ENCODE measurements at regions not wholly inside any gene's neighbourhood (a gene's known extent, or its start where the extent isn't known, plus 50 kb on each side); places are given as distances from the start of the nearest gene placed in this dataset.

- DNase-seq: no peak
- Mint-ChIP-seq H3K36me3 (ENCODE audit: unreplicated experiment) (no peaks in the 10 kb centered on the region), H3K27ac (ENCODE audit: unreplicated experiment) (no peak overlapping the region), H3K27me3 (ENCODE audit: unreplicated experiment) (peaks cover 2% of the 10 kb centered on the region), H3K4me1 (ENCODE audit: low read depth, unreplicated experiment) (no peaks in the 10 kb centered on the region), H3K9me3 (ENCODE audit: unreplicated experiment) (peaks cover 3% of the 10 kb centered on the region), H3K4me3 (ENCODE audit: unreplicated experiment) (no peak overlapping the region)
- TF ChIP-seq CTCF (IDR thresholded peaks at IDR 0.05; ENCODE audit: partially characterized antibody, unreplicated experiment): no peak
Measured at GRCh38 chr10:10663622-10664021, 354.1 kb upstream of the CELF2 start.

- H3K9me3 Mint-ChIP-seq (ENCODE audit: unreplicated experiment): peaks cover 3% of the 10 kb centered on the region
- no peak overlapping the region for H3K27ac Mint-ChIP-seq (ENCODE audit: unreplicated experiment)
- H3K27me3 Mint-ChIP-seq (ENCODE audit: unreplicated experiment): no peaks in the 10 kb centered on the region
- no peak overlapping the region for H3K4me3 Mint-ChIP-seq (ENCODE audit: unreplicated experiment)
- no peaks in the 10 kb centered on the region for H3K36me3 Mint-ChIP-seq (ENCODE audit: unreplicated experiment)
- no peak for TF ChIP-seq CTCF (IDR thresholded peaks at IDR 0.05; ENCODE audit: partially characterized antibody, unreplicated experiment)
- no peaks in the 10 kb centered on the region for H3K4me1 Mint-ChIP-seq (ENCODE audit: low read depth, unreplicated experiment)
- DNase-seq: no peak
Measured at GRCh38 chr10:10665750-10666149, 351.9 kb upstream of the CELF2 start.

- Mint-ChIP-seq H3K4me1 (ENCODE audit: low read depth, unreplicated experiment) (no peaks in the 10 kb centered on the region), H3K4me3 (ENCODE audit: unreplicated experiment) (no peak overlapping the region)
Measured at GRCh38 chr10:10667466-10667865, 350.2 kb upstream of the CELF2 start.

GRCh38 chr10:10676972-10677371 lies 340.7 kb upstream of the CELF2 start:
- no peak overlapping the region for H3K4me3 Mint-ChIP-seq (ENCODE audit: unreplicated experiment)
- no peak for TF ChIP-seq CTCF (IDR thresholded peaks at IDR 0.05; ENCODE audit: partially characterized antibody, unreplicated experiment)
- H3K27me3 Mint-ChIP-seq (ENCODE audit: unreplicated experiment): no peaks in the 10 kb centered on the region
- H3K4me1 Mint-ChIP-seq (ENCODE audit: low read depth, unreplicated experiment): peaks cover 10% of the 10 kb centered on the region
- peaks cover 1% of the 10 kb centered on the region for H3K9me3 Mint-ChIP-seq (ENCODE audit: unreplicated experiment)
- DNase-seq: no peak
- H3K27ac Mint-ChIP-seq (ENCODE audit: unreplicated experiment): no peak overlapping the region
- H3K36me3 Mint-ChIP-seq (ENCODE audit: unreplicated experiment): peaks cover 10% of the 10 kb centered on the region

More at GRCh38 chr10:10667466-10667865, 350.2 kb upstream of the CELF2 start:
- H3K9me3 Mint-ChIP-seq (ENCODE audit: unreplicated experiment): peaks cover 4% of the 10 kb centered on the region
- TF ChIP-seq CTCF (IDR thresholded peaks at IDR 0.05; ENCODE audit: partially characterized antibody, unreplicated experiment): no peak
- no peaks in the 10 kb centered on the region for H3K36me3 Mint-ChIP-seq (ENCODE audit: unreplicated experiment)
- no peaks in the 10 kb centered on the region for H3K27me3 Mint-ChIP-seq (ENCODE audit: unreplicated experiment)
- no peak overlapping the region for H3K27ac Mint-ChIP-seq (ENCODE audit: unreplicated experiment)
- DNase-seq: no peak

- H3K36me3 Mint-ChIP-seq (ENCODE audit: unreplicated experiment): peaks cover 10% of the 10 kb centered on the region
- H3K9me3 Mint-ChIP-seq (ENCODE audit: unreplicated experiment): no peaks in the 10 kb centered on the region
- H3K4me1 Mint-ChIP-seq (ENCODE audit: low read depth, unreplicated experiment): peaks cover 10% of the 10 kb centered on the region
- H3K4me3 Mint-ChIP-seq (ENCODE audit: unreplicated experiment): no peak overlapping the region
- H3K27me3 Mint-ChIP-seq (ENCODE audit: unreplicated experiment): no peaks in the 10 kb centered on the region
- no peak overlapping the region for H3K27ac Mint-ChIP-seq (ENCODE audit: unreplicated experiment)
- peak; percentile 74 for DNase-seq
- peak; percentile 62 for TF ChIP-seq CTCF (IDR thresholded peaks at IDR 0.05; ENCODE audit: partially characterized antibody, unreplicated experiment)
Measured at GRCh38 chr10:10677479-10677878, 340.2 kb upstream of the CELF2 start.
